NT2/D1 (cell line): ENCODE measurements at regions not wholly inside any gene's neighbourhood (a gene's known extent, or its start where the extent isn't known, plus 50 kb on each side); places are given as distances from the start of the nearest gene placed in this dataset.

Experiments used
- SUZ12 ChIP-seq: IDR thresholded peaks from 2 replicates; pipeline ENCODE4 v1.6.1; 2011; ENCODE audit not compliant: insufficient read length, insufficient read depth; ENCODE audit errors: extremely low read depth
- YY1 ChIP-seq: IDR thresholded peaks from 2 replicates; pipeline ENCODE4 v1.6.1; 2011; ENCODE audit not compliant: insufficient read length, insufficient read depth
- ZNF274 ChIP-seq: IDR thresholded peaks from 2 replicates; pipeline ENCODE4 v1.6.1; 2011; ENCODE audit warnings: mild to moderate bottlenecking, low read depth, low read length

DNA sequence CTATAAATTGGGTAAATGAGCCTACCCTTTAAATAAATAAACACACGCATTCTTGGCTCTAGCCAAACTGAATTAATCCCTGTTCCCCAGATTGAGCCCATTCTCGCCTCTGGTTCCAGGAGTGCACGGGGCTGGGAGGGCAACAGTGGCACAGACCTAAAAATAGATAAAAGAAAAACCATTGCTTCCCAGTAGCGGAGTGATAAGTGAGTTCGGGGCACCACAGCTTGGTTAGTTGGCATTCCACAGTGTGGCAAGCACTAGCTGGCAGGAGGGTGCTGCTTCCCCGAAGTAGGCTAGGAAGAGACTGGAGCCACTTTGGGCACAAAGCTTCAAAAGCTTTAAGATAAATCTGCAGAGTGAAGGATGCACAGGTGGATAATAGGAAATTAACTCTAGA is 322.2 kb upstream of the SGCD start:
- TF ChIP-seq YY1 (no peak), ZNF274 (no peak), SUZ12 (no peak)
